H9 (cell line): ENCODE measurements at regions not wholly inside any gene's neighbourhood (a gene's known extent, or its start where the extent isn't known, plus 50 kb on each side); places are given as distances from the start of the nearest gene placed in this dataset.

ENCODE experiments used
- DNase-seq: peaks from one replicate; pipeline ENCODE4 v3.0.0-alpha.2; 2017
- H2AFZ ChIP-seq: one replicate; pipeline ENCODE4 v1.6.1; 2013; ENCODE audit warnings: mild to moderate bottlenecking, low read length, control low read depth, moderate library complexity
- H2AK5ac ChIP-seq: 2 replicates; pipeline ENCODE4 v1.6.1; 2013; ENCODE audit warnings: low read length, control low read depth, mixed read lengths; ENCODE audit not compliant: insufficient read length
- H2BK120ac ChIP-seq: one replicate; pipeline ENCODE4 v1.6.1; 2013; ENCODE audit warnings: low read depth, mild to moderate bottlenecking, low read length, control low read depth, inconsistent platforms; ENCODE audit not compliant: poor library complexity, severe bottlenecking
- H2BK12ac ChIP-seq: 2 replicates; pipeline ENCODE4 v1.6.1; 2013; ENCODE audit warnings: low read length, control low read depth, mixed read lengths, low read depth; ENCODE audit not compliant: insufficient read length
- H2BK15ac ChIP-seq: 2 replicates; pipeline ENCODE4 v1.6.1; 2013; ENCODE audit warnings: low read depth, low read length, control low read depth
- H2BK20ac ChIP-seq: one replicate; pipeline ENCODE4 v1.6.1; 2013; ENCODE audit warnings: low read depth, mild to moderate bottlenecking, low read length, control low read depth, inconsistent platforms; ENCODE audit not compliant: poor library complexity, severe bottlenecking
- H2BK5ac ChIP-seq: 2 replicates; pipeline ENCODE4 v1.6.1; 2013; ENCODE audit warnings: low read length, control low read depth, mixed read lengths; ENCODE audit not compliant: insufficient read length
- H3K14ac ChIP-seq: 2 replicates; pipeline ENCODE4 v1.6.1; 2013; ENCODE audit warnings: low read length, control low read depth; ENCODE audit not compliant: insufficient read depth
- H3K18ac ChIP-seq: 2 replicates; pipeline ENCODE4 v1.6.1; 2013; ENCODE audit warnings: low read depth, mild to moderate bottlenecking, mixed read lengths, low read length, control low read depth; ENCODE audit not compliant: insufficient read length
- H3K23ac ChIP-seq: 2 replicates; pipeline ENCODE4 v1.6.1; 2013; ENCODE audit warnings: low read length, control low read depth, mixed read lengths, low read depth; ENCODE audit not compliant: insufficient read length
- H3K23me2 ChIP-seq: 2 replicates; pipeline ENCODE4 v1.6.1; 2013; ENCODE audit warnings: low read depth, mild to moderate bottlenecking, mixed read lengths, low read length, control low read depth; ENCODE audit not compliant: insufficient read length, poor library complexity, severe bottlenecking
- H3K27ac ChIP-seq: 2 replicates; pipeline ENCODE4 v1.5.1; 2013; ENCODE audit warnings: low read length, control low read depth, mixed read lengths, low read depth; ENCODE audit not compliant: insufficient read length
- H3K27me3 ChIP-seq: 2 replicates; pipeline ENCODE4 v1.6.1; 2013; ENCODE audit warnings: low read length, control low read depth, inconsistent platforms; ENCODE audit not compliant: insufficient read depth
- H3K4ac ChIP-seq: 2 replicates; pipeline ENCODE4 v1.6.1; 2013; ENCODE audit warnings: low read depth, mild to moderate bottlenecking, control low read depth, inconsistent platforms, low read length, moderate library complexity
- H3K4me1 ChIP-seq: 2 replicates; pipeline ENCODE4 v1.6.1; 2013; ENCODE audit warnings: low read length, control low read depth, inconsistent platforms; ENCODE audit not compliant: insufficient read depth
- H3K4me2 ChIP-seq: 2 replicates; pipeline ENCODE4 v1.6.1; 2013; ENCODE audit warnings: low read length, control low read depth, mixed read lengths; ENCODE audit not compliant: insufficient read length, insufficient read depth
- H3K56ac ChIP-seq: 2 replicates; pipeline ENCODE4 v1.6.1; 2013; ENCODE audit warnings: low read depth, mild to moderate bottlenecking, mixed read lengths, low read length, control low read depth; ENCODE audit not compliant: insufficient read length
- H3K79me1 ChIP-seq: 2 replicates; pipeline ENCODE4 v1.6.1; 2013; ENCODE audit warnings: low read depth, mild to moderate bottlenecking, moderate library complexity, low read length, control low read depth, inconsistent platforms; ENCODE audit not compliant: insufficient read depth, poor library complexity, severe bottlenecking
- H3K79me2 ChIP-seq: 2 replicates; pipeline ENCODE4 v1.6.1; 2013; ENCODE audit warnings: low read length, control low read depth, inconsistent platforms; ENCODE audit not compliant: insufficient read depth
- H3K9ac ChIP-seq: 2 replicates; pipeline ENCODE4 v1.6.1; 2013; ENCODE audit warnings: low read length, control low read depth, mixed read lengths; ENCODE audit not compliant: insufficient read length; ENCODE audit errors: extremely low read depth
- H3K9me3 ChIP-seq: one replicate; pipeline ENCODE4 v1.6.1; 2013; ENCODE audit warnings: low read depth, low read length, inconsistent platforms; ENCODE audit not compliant: control insufficient read depth
- H3T11ph ChIP-seq: one replicate; pipeline ENCODE4 v1.6.1; 2013; ENCODE audit warnings: mild to moderate bottlenecking, low read length, control low read depth, inconsistent platforms
- H4K20me1 ChIP-seq: one replicate; pipeline ENCODE4 v1.6.1; 2013; ENCODE audit not compliant: control insufficient read depth, insufficient read length, insufficient read depth
- H4K5ac ChIP-seq: 2 replicates; pipeline ENCODE4 v1.6.1; 2013; ENCODE audit warnings: low read depth, mild to moderate bottlenecking, mixed read lengths, low read length, control low read depth; ENCODE audit not compliant: insufficient read length
- H4K8ac ChIP-seq: replicated peaks from 2 replicates; pipeline ENCODE4 v1.6.1; 2013; ENCODE audit warnings: low read length, control low read depth, mixed read lengths, low read depth; ENCODE audit not compliant: insufficient read length
- H4K91ac ChIP-seq: 2 replicates; pipeline ENCODE4 v1.6.1; 2013; ENCODE audit warnings: low read depth, mild to moderate bottlenecking, moderate library complexity, mixed read lengths, low read length, control low read depth; ENCODE audit not compliant: insufficient read length
- H3K27ac Mint-ChIP-seq, 3 experiments: 2 replicates in 2 of 3; 3 replicates in 1 of 3; pipeline ENCODE4 v1.8.0; 2020 to 2021; ENCODE audit warnings: mixed read lengths in 3 of 3, mild to moderate bottlenecking in 1 of 3, moderate library complexity in 1 of 3
- H3K27me3 Mint-ChIP-seq: 2 replicates; pipeline ENCODE4 v1.8.0; 2021; ENCODE audit warnings: low read depth, mild to moderate bottlenecking, moderate library complexity, mixed read lengths
- H3K36me3 Mint-ChIP-seq, 3 experiments: 2 replicates in 2 of 3; 3 replicates in 1 of 3; pipeline ENCODE4 v1.8.0; 2020 to 2021; ENCODE audit warnings: low read depth in 3 of 3, mixed read lengths in 3 of 3; ENCODE audit not compliant: insufficient read depth in 1 of 3
- H3K4me1 Mint-ChIP-seq, 2 experiments: 2 replicates each; pipeline ENCODE4 v1.8.0; 2020; ENCODE audit warnings: mixed read lengths in 2 of 2
- H3K4me3 Mint-ChIP-seq, 2 experiments: 2 replicates in 1 of 2; 3 replicates in 1 of 2; pipeline ENCODE4 v1.8.0; 2020 to 2021; ENCODE audit warnings: mild to moderate bottlenecking in 2 of 2, mixed read lengths in 2 of 2, moderate library complexity in 1 of 2
- H3K9me3 Mint-ChIP-seq, 2 experiments: 2 replicates in 1 of 2; 3 replicates in 1 of 2; pipeline ENCODE4 v1.8.0; 2020; ENCODE audit warnings: mild to moderate bottlenecking in 2 of 2, mixed read lengths in 2 of 2, moderate library complexity in 1 of 2
- WGBS: extraction: QIAGEN DNeasy Blood & Tissue Kit; methylation state at CpG from one replicate; pipeline ENCODE4 v1.1.7; 2013; ENCODE audit warnings: missing lambda C conversion rate, low lambda C conversion rate, mixed read lengths; ENCODE audit not compliant: insufficient read length; ENCODE audit errors: extremely low coverage; 5-methylcytosine and 5-hydroxymethylcytosine counted together
- TF ChIP-seq, protein P1 (sequence below): fragments of 200-600 bp; sonication (generic); conservative IDR thresholded peaks from 3 replicates; pipeline ENCODE4 v1.8.0; 2021; ENCODE audit warnings: antibody characterized with exemption, mild to moderate bottlenecking

DNA sequence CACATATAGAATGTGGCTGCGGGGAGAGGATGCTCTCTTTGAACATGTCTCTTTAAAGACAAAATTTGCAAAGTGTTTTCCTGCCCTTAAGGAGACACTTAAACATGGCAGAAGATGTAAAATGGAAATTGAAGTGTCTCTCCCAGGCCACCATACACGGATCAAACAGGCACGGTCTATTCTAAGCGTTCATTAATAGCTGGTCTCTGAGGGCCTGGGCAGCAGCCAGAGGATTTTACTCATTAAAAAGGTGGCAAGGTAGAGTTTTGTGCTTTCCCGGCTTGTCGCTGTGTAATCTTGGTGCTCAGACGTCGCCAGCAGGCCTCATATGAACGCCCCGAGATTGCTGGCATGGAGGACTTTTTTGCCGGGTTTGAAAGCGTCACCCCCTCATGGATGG, 205.5 kb downstream of the EMX2 start:
- Histone ChIP-seq H3K23me2 (no peaks in the 10 kb centered on the region), H3K9ac (no peak overlapping the region), H3K79me1 (no peaks in the 10 kb centered on the region), H3K79me2 (no peaks in the 10 kb centered on the region), H3K23ac (no peak overlapping the region), H3K9me3 (no peaks in the 10 kb centered on the region), H3K4me2 (no peak overlapping the region), H2AK5ac (no peak overlapping the region), H3T11ph (no peak overlapping the region), H3K27ac (no peak overlapping the region), H3K18ac (no peak overlapping the region), H2BK12ac (no peak overlapping the region), H4K5ac (no peak overlapping the region), H3K4ac (no peak overlapping the region), H4K20me1 (no peaks in the 10 kb centered on the region), H2BK120ac (no peak overlapping the region), H3K56ac (no peak overlapping the region), H2AFZ (no peak overlapping the region), H3K14ac (no peak overlapping the region), H2BK15ac (no peak overlapping the region), H3K4me1 (no peaks in the 10 kb centered on the region), H3K27me3 (no peaks in the 10 kb centered on the region), H4K91ac (no peak overlapping the region), H2BK20ac (no peak overlapping the region), H4K8ac (no peak overlapping the region), H2BK5ac (no peak overlapping the region)
- no peaks in the 10 kb centered on the region for H3K9me3 Mint-ChIP-seq
- TF ChIP-seq, protein P1, sequence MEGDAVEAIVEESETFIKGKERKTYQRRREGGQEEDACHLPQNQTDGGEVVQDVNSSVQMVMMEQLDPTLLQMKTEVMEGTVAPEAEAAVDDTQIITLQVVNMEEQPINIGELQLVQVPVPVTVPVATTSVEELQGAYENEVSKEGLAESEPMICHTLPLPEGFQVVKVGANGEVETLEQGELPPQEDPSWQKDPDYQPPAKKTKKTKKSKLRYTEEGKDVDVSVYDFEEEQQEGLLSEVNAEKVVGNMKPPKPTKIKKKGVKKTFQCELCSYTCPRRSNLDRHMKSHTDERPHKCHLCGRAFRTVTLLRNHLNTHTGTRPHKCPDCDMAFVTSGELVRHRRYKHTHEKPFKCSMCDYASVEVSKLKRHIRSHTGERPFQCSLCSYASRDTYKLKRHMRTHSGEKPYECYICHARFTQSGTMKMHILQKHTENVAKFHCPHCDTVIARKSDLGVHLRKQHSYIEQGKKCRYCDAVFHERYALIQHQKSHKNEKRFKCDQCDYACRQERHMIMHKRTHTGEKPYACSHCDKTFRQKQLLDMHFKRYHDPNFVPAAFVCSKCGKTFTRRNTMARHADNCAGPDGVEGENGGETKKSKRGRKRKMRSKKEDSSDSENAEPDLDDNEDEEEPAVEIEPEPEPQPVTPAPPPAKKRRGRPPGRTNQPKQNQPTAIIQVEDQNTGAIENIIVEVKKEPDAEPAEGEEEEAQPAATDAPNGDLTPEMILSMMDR = no peak
- no peaks in the 10 kb centered on the region for H3K36me3 Mint-ChIP-seq
- no CpG with 5 or more reads among the region's 12 CpGs for WGBS
- peak overlapping the region in 1 of 3 experiments; percentile 62; a peak in 1 of 7 replicates for H3K27ac Mint-ChIP-seq
- H3K4me3 Mint-ChIP-seq = no peak overlapping the region
- H3K4me1 Mint-ChIP-seq = no peaks in the 10 kb centered on the region
- peaks cover 4% of the 10 kb centered on the region for H3K27me3 Mint-ChIP-seq
- DNase-seq = no peak
